ENCODE measurements at regions not wholly inside any gene's neighbourhood (a gene's known extent, or its start where the extent isn't known, plus 50 kb on each side); places are given as distances from the start of the nearest gene placed in this dataset.
A peak's percentile ranks its signal among the peaks of the same experiment; 100 is the strongest.

DNA sequence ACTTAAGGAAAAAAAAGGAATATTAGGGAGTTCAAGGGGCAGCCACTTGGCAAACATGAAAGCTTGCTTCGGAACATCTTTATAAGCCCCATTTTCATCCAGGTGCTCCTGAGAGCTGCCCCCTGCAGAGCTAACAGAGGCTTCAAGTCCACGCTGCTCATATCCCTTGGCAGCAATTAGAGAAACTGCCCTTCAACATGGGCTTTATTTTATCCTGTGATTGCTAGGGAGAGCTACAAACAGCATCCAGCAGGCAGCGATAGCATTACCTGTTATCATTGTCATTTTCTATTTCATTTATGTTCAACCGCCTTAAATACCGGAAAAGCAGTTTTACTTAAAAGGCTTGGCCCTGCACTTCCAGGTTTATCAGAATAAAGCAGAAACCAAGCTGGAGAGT is 68.4 kb upstream of the MCTP2 start:
- TF ChIP-seq EP300 (IDR thresholded peaks at IDR 0.05), result no peak
- no peak for TF ChIP-seq POLR2A (IDR thresholded peaks at IDR 0.05)
- TF ChIP-seq, protein P1, sequence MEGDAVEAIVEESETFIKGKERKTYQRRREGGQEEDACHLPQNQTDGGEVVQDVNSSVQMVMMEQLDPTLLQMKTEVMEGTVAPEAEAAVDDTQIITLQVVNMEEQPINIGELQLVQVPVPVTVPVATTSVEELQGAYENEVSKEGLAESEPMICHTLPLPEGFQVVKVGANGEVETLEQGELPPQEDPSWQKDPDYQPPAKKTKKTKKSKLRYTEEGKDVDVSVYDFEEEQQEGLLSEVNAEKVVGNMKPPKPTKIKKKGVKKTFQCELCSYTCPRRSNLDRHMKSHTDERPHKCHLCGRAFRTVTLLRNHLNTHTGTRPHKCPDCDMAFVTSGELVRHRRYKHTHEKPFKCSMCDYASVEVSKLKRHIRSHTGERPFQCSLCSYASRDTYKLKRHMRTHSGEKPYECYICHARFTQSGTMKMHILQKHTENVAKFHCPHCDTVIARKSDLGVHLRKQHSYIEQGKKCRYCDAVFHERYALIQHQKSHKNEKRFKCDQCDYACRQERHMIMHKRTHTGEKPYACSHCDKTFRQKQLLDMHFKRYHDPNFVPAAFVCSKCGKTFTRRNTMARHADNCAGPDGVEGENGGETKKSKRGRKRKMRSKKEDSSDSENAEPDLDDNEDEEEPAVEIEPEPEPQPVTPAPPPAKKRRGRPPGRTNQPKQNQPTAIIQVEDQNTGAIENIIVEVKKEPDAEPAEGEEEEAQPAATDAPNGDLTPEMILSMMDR (IDR thresholded peaks at IDR 0.05), result no peak
- Histone ChIP-seq H3K27ac (no peak overlapping the region), H3K27me3 (no peaks in the 10 kb centered on the region), H3K9me3 (no peaks in the 10 kb centered on the region), H3K4me1 (peaks cover 0 to 10% (median 0%) of the 10 kb centered on the region in 4 donors), H3K4me3 (no peak overlapping the region), H3K36me3 (no peaks in the 10 kb centered on the region)
- 90 to 92% methylated on average over 5 of the region's 5 CpGs for WGBS, 2 donors
- DNase-seq (ENCODE audit: low spot score in 2 of 2), result no peak

DNA sequence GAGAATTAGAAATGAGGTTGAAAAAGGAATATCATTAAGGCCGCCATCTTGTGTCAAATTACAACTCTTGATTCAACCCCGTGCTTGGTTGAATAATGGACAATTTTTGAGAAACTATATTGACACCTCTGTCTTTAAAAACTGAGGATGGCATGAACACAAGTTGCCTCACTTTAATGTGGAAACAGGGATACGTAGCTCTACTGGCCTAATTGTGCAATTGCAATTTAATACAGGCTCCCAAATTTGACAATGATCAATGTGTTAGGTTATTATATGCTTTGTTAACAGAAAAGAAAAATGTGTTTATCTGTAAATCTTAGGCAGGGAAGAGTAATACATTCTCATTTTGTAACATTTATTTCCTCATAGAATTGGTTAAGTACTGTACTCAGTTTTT is 77.1 kb upstream of the MCTP2 start:
- Histone ChIP-seq H3K27ac (no peak overlapping the region), H3K36me3 (no peaks in the 10 kb centered on the region), H3K4me3 (no peak overlapping the region), H3K4me1 (no peaks in the 10 kb centered on the region), H3K27me3 (no peaks in the 10 kb centered on the region), H3K9me3 (no peaks in the 10 kb centered on the region)
- DNase-seq (ENCODE audit: low spot score in 2 of 2), result no peak
- WGBS, 2 donors, result 92 to 94% methylated on average over 3 of the region's 3 CpGs
- TF ChIP-seq, protein P1 (IDR thresholded peaks at IDR 0.05), result no peak
- TF ChIP-seq POLR2A (IDR thresholded peaks at IDR 0.05) (no peak), EP300 (IDR thresholded peaks at IDR 0.05) (no peak)

DNA sequence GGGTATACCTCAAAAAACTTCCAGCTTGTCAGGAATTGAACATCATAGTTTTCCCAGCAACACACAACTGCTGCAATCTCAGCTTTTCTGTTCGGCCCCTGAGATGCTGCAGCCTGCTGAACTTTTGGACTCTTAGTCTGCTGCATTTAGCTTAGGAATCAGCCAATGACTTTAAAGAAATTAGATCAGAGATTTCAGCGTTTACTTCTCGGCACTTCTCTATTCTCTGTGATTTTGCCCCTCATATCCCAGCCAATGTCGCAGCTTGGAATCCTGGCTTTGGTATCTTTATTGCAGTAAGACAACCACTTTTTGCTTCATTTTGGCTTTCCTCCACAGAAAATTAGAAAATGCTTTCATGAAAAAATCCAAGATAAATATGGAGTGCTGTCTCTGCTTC is 86.3 kb upstream of the MCTP2 start:
- Histone ChIP-seq H3K36me3 (no peaks in the 10 kb centered on the region), H3K9me3 (no peaks in the 10 kb centered on the region), H3K4me1 (peaks cover 0 to 7% (median 0%) of the 10 kb centered on the region in 4 donors), H3K4me3 (no peak overlapping the region), H3K27me3 (no peaks in the 10 kb centered on the region), H3K27ac (peak overlapping the region in 1 of 4 donors; percentile 20)
- TF ChIP-seq, protein P1 (IDR thresholded peaks at IDR 0.05), result no peak
- no peak for TF ChIP-seq EP300 (IDR thresholded peaks at IDR 0.05)
- TF ChIP-seq POLR2A (IDR thresholded peaks at IDR 0.05), result no peak
- no peak for DNase-seq (ENCODE audit: low spot score in 2 of 2)
- 65 to 69% methylated on average over 4 of the region's 4 CpGs for WGBS, 2 donors

DNA sequence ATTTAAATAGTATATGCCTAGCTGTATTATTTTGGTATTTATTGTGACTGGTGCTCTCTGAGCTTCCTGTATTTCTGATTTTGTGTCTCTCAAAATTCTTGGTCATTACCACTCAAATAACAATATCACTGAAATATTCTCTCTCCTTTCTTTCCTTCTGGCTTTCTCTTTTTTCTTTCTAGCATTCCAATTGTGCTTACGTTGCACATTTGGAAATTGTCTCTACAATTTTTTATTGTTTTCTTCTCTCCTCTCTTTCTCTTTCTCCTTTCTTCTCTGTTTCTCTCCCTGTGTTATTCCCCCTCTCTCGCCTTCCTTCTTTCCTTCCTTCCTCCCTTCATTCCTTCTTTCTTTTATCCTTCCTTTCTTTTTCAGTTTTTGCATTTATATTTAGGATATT is 89.6 kb upstream of the MCTP2 start:
- WGBS, 2 donors, result 90 to 93% methylated on average over 2 of the region's 2 CpGs
- Histone ChIP-seq H3K27me3 (no peaks in the 10 kb centered on the region), H3K27ac (no peak overlapping the region), H3K36me3 (no peaks in the 10 kb centered on the region), H3K4me3 (no peak overlapping the region), H3K9me3 (no peaks in the 10 kb centered on the region), H3K4me1 (peaks cover 0 to 7% (median 0%) of the 10 kb centered on the region in 4 donors)
- TF ChIP-seq EP300 (IDR thresholded peaks at IDR 0.05) (no peak), POLR2A (IDR thresholded peaks at IDR 0.05) (no peak)
- TF ChIP-seq, protein P1 (IDR thresholded peaks at IDR 0.05), result no peak
- no peak for DNase-seq (ENCODE audit: low spot score in 2 of 2)

DNA sequence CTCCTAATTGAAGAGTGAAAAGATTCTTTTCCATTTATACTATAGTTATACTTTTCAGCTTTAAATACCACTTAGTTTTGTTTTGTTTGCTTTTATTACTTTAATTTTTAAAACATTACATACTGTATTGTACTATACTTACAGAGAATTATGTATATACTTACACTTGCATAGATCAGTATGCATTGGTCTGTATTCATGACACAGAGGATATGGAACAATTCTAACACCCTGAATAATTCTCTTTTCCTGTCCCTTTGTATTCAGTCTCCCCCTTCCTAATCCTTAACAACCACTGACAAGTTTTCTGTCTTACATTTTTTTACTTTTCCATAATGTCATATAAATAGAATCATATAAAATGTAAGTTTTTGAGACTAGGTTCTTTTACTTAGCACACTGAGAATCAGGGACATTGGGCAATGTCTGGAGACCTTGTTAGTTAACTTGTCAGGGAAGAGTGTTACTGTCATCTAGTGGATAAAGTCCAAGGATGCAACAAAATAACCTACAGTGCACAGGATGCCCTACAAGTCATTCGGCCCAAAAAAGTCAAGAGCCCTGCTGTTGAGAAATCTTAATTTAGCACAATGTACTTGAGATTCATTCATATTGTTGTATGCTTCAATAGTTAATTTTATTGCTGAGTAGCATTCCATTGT is 95.7 kb upstream of the MCTP2 start:
- H3K4me3 ChIP-seq, result no peak overlapping the region
- H3K9me3 ChIP-seq, result peaks cover 0 to 8% (median 0%) of the 10 kb centered on the region in 4 donors
- TF ChIP-seq EP300 (IDR thresholded peaks at IDR 0.05), result no peak
- no peak for TF ChIP-seq POLR2A (IDR thresholded peaks at IDR 0.05)
- TF ChIP-seq, protein P1 (IDR thresholded peaks at IDR 0.05), result peak in 1 of 5 experiments; percentile 17
- no peak overlapping the region for H3K27ac ChIP-seq
- no peaks in the 10 kb centered on the region for H3K36me3 ChIP-seq
- H3K27me3 ChIP-seq, result no peaks in the 10 kb centered on the region
- WGBS, 2 donors, result 32 to 48% methylated on average over 1 of the region's 1 CpG
- DNase-seq (ENCODE audit: low spot score in 2 of 2), result no peak
- H3K4me1 ChIP-seq, result no peaks in the 10 kb centered on the region

All from tibial nerve (tissue), 4 donors.